ENCODE measurements at regions not wholly inside any gene's neighbourhood (a gene's known extent, or its start where the extent isn't known, plus 50 kb on each side); places are given as distances from the start of the nearest gene placed in this dataset.

GRCh38 chr21:30936207-30936606 lies 54.8 kb upstream of the KRTAP11-1 start:
- H3K4me2 ChIP-seq (ENCODE audit: low read depth, low read length) = no peak overlapping the region
- no peaks in the 10 kb centered on the region for H3K27me3 ChIP-seq (ENCODE audit: control insufficient read depth in 1 of 2, insufficient read depth in 2 of 2, low read length in 2 of 2)
- CTCF ChIA-PET (ENCODE audit: low intra/inter-chr PET ratio, low total read pairs) = no interaction called here
- intact Hi-C loops (cut with micrococcal nuclease; ENCODE audit: unreplicated experiment) (no loop called here), in situ Hi-C loops (cut with HindIII; ENCODE audit: extremely low pct_ligation_motif_present, low pct_unique_long_range_greater_than_20kb) (no loop called here)
- no TSS peak for BruUV-seq (replicated peaks)
- no CpG with 5 or more reads among the region's 6 CpGs for WGBS (ENCODE audit: low lambda C conversion rate)
- TF ChIP-seq ZNF558 (CRISPR knock-in tag; IDR thresholded peaks at IDR 0.05; ENCODE audit: borderline replicate concordance) (no peak), MED1 (CRISPR knock-in tag; IDR thresholded peaks at IDR 0.05) (no peak)
- no peaks in the 10 kb centered on the region for H4K20me1 ChIP-seq (ENCODE audit: insufficient read depth, low read length)
- H2AFZ ChIP-seq (ENCODE audit: low read length) = no peak overlapping the region
- no peak overlapping the region for H3K27ac ChIP-seq (ENCODE audit: extremely low read length, insufficient read depth, low read length)
- H3K79me2 ChIP-seq (ENCODE audit: insufficient read depth, low read length) = no peaks in the 10 kb centered on the region
- no peak for ATAC-seq
- H3K4me3 ChIP-seq (replicated peaks in 1 of 3; ENCODE audit: insufficient read depth in 1 of 3, low read depth in 2 of 3, low read length in 3 of 3) = no peak overlapping the region
- H3K4me1 ChIP-seq (ENCODE audit: insufficient read depth, low read length) = no peaks in the 10 kb centered on the region
- no peak overlapping the region for H3K9ac ChIP-seq (ENCODE audit: insufficient read depth, low read depth, low read length)
- no peaks in the 10 kb centered on the region for H3K36me3 ChIP-seq (replicated peaks in 1 of 2; ENCODE audit: control insufficient read depth in 1 of 2, insufficient read depth in 2 of 2, low read length in 2 of 2)
- FAIRE-seq = no peak
- DNase-seq (ENCODE audit: low spot score) = no peak
- POLR2A ChIA-PET = no interaction called here
- H3K9me3 ChIP-seq (ENCODE audit: low read length) = peaks cover 96% of the 10 kb centered on the region

DNA sequence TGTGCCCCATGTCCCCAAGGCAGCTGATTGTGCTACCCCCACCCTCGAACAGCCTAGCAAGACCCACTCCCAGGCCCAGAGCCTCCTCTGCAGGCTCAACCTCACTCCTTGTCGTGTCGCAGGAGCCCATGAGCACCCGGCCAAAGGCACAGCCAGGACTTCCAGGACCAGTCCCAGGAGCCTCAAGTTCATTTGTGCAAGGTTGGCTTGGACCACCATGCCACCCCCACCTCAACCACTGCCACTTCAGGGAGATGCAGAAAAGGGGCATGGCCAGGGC lies 54.4 kb upstream of the KRTAP11-1 start:
- Histone ChIP-seq H3K4me2 (ENCODE audit: low read depth, low read length) (no peak overlapping the region), H3K4me3 (replicated peaks in 1 of 3; ENCODE audit: insufficient read depth in 1 of 3, low read depth in 2 of 3, low read length in 3 of 3) (no peak overlapping the region), H2AFZ (ENCODE audit: low read length) (no peak overlapping the region), H3K27me3 (ENCODE audit: control insufficient read depth in 1 of 2, insufficient read depth in 2 of 2, low read length in 2 of 2) (no peaks in the 10 kb centered on the region), H3K4me1 (ENCODE audit: insufficient read depth, low read length) (no peaks in the 10 kb centered on the region), H3K9ac (ENCODE audit: insufficient read depth, low read depth, low read length) (no peak overlapping the region), H3K36me3 (replicated peaks in 1 of 2; ENCODE audit: control insufficient read depth in 1 of 2, insufficient read depth in 2 of 2, low read length in 2 of 2) (no peaks in the 10 kb centered on the region), H3K27ac (ENCODE audit: extremely low read length, insufficient read depth, low read length) (no peak overlapping the region), H3K9me3 (ENCODE audit: low read length) (peaks cover 94% of the 10 kb centered on the region), H3K79me2 (ENCODE audit: insufficient read depth, low read length) (no peaks in the 10 kb centered on the region), H4K20me1 (ENCODE audit: insufficient read depth, low read length) (no peaks in the 10 kb centered on the region)
- POLR2A ChIA-PET = no interaction called here
- no peak for FAIRE-seq
- WGBS (ENCODE audit: low lambda C conversion rate) = 0% methylated on average over 1 of the region's 4 CpGs
- in situ Hi-C loops (cut with HindIII; ENCODE audit: extremely low pct_ligation_motif_present, low pct_unique_long_range_greater_than_20kb) = no loop called here
- CTCF ChIA-PET (ENCODE audit: low intra/inter-chr PET ratio, low total read pairs) = no interaction called here
- no peak for ATAC-seq
- intact Hi-C loops (cut with micrococcal nuclease; ENCODE audit: unreplicated experiment) = no loop called here
- no peak for DNase-seq (ENCODE audit: low spot score)
- no TSS peak for BruUV-seq (replicated peaks)
- TF ChIP-seq DNMT3B (CRISPR knock-in tag; conservative IDR thresholded peaks at IDR 0.05) (no peak), ATAD3A (CRISPR knock-in tag; IDR thresholded peaks at IDR 0.05) (no peak), MXD3 (CRISPR knock-in tag; IDR thresholded peaks at IDR 0.05) (no peak), PHB2 (IDR thresholded peaks at IDR 0.05; ENCODE audit: partially characterized antibody) (no peak), THAP11 (CRISPR knock-in tag; IDR thresholded peaks at IDR 0.05) (no peak), PAF1 (CRISPR knock-in tag; IDR thresholded peaks at IDR 0.05) (no peak), DNMT1 (CRISPR knock-in tag; IDR thresholded peaks at IDR 0.05) (no peak), MNT (IDR thresholded peaks at IDR 0.05) (no peak), ASH2L (IDR thresholded peaks at IDR 0.05; ENCODE audit: insufficient read length, low read depth, low read length) (no peak), REST (IDR thresholded peaks at IDR 0.05; ENCODE audit: borderline replicate concordance in 1 of 2, low read depth in 1 of 2, low read length in 2 of 2) (no peak), HCFC1 (IDR thresholded peaks at IDR 0.05; ENCODE audit: low read depth, low read length) (no peak)

All from HepG2 (cell line).